Upper lobe of left lung (tissue), 6 donors: ENCODE measurements at regions not wholly inside any gene's neighbourhood (a gene's known extent, or its start where the extent isn't known, plus 50 kb on each side); places are given as distances from the start of the nearest gene placed in this dataset.

ENCODE experiments used
- ATAC-seq, 2 donors: fragments of 200-7000 bp; cut with Tn5 transposase; one replicate each; pipeline ENCODE4 v1.9.1; 2022; ENCODE audit warnings: mild to moderate bottlenecking in 2 of 2, moderate library complexity in 2 of 2; ENCODE audit not compliant: low FRiP score in 2 of 2
- DNase-seq, 2 donors: peaks; one replicate each; pipeline ENCODE4 v3.0.0-alpha.2; 2019 to 2020
- H3K27ac ChIP-seq, 4 donors: fragments of 200-600 bp; sonication (generic); one replicate each; pipeline ENCODE4 v1.5.1; 2016 to 2019
- H3K27me3 ChIP-seq, 4 donors: fragments of 200-600 bp; sonication (generic); one replicate each; pipeline ENCODE4 v1.5.1; 2017 to 2019
- H3K36me3 ChIP-seq, 4 donors: fragments of 200-600 bp; sonication (generic); one replicate each; pipeline ENCODE4 v1.5.1; 2016 to 2019
- H3K4me1 ChIP-seq, 4 donors: fragments of 200-600 bp; sonication (generic); one replicate each; pipeline ENCODE4 v1.5.1; 2018 to 2019
- H3K4me3 ChIP-seq, 4 donors: fragments of 200-600 bp; sonication (generic); one replicate each; pipeline ENCODE4 v1.5.1; 2017 to 2019; ENCODE audit warnings: mild to moderate bottlenecking in 2 of 4, moderate library complexity in 1 of 4
- H3K9me3 ChIP-seq, 4 donors: fragments of 200-600 bp; sonication (generic); one replicate each; pipeline ENCODE4 v1.5.1; 2018 to 2019
- CTCF ChIP-seq, 6 experiments: fragments of 450-650 bp in 4 of 6; fragments of 200-600 bp in 2 of 6; sonication (generic) in 2 of 6; IDR thresholded peaks; one replicate each; pipeline ENCODE4 v1.5.1; 2016 to 2019; ENCODE audit warnings: antibody characterized with exemption in 6 of 6
- EP300 ChIP-seq, 4 donors: sonication (generic); formaldehyde crosslinking; IDR thresholded peaks; one replicate each; pipeline ENCODE4 v1.5.1; 2017; ENCODE audit warnings: antibody characterized with exemption in 4 of 4, control low read depth in 2 of 4
- POLR2A ChIP-seq, 4 donors: fragments of 450-650 bp; IDR thresholded peaks; one replicate each; pipeline ENCODE4 v1.5.1; 2016 to 2017; ENCODE audit warnings: antibody characterized with exemption in 4 of 4, mild to moderate bottlenecking in 2 of 4
- POLR2AphosphoS5 ChIP-seq, 2 donors: sonication (generic); formaldehyde crosslinking; IDR thresholded peaks; one replicate each; pipeline ENCODE4 v1.5.1; 2017; ENCODE audit warnings: antibody characterized with exemption in 2 of 2
- WGBS, 2 donors: methylation state at CpG; one replicate each; pipeline ENCODE4 v1.1.5; 2017 to 2018; 5-methylcytosine and 5-hydroxymethylcytosine counted together
- donor health status: DM: no; HTN: no; CAD: no; lungs with moderate emphysema.
- donor health status: DM: no; HTN: yes; CAD: no; lungs with severe emphysema.

- no peaks in the 10 kb centered on the region for H3K9me3 ChIP-seq
- ATAC-seq = no peak
- DNase-seq = no peak
- 70 to 84% methylated on average over 1 of the region's 1 CpG for WGBS, 2 donors
- no peaks in the 10 kb centered on the region for H3K27me3 ChIP-seq
- H3K36me3 ChIP-seq = no peaks in the 10 kb centered on the region
- H3K4me1 ChIP-seq = peaks cover 0 to 3% (median 1%) of the 10 kb centered on the region in 4 donors
- TF ChIP-seq CTCF (IDR thresholded peaks at IDR 0.05) (no peak), POLR2AphosphoS5 (IDR thresholded peaks at IDR 0.05) (no peak), POLR2A (IDR thresholded peaks at IDR 0.05) (no peak), EP300 (IDR thresholded peaks at IDR 0.05) (no peak)
- H3K4me3 ChIP-seq = no peak overlapping the region
- H3K27ac ChIP-seq = no peak overlapping the region
Measured at GRCh38 chr3:41001556-41001955, 197.7 kb upstream of the CTNNB1 start.

- H3K27me3 ChIP-seq = no peaks in the 10 kb centered on the region
- ATAC-seq (no peak), DNase-seq (no peak)
- H3K9me3 ChIP-seq = no peaks in the 10 kb centered on the region
- no peaks in the 10 kb centered on the region for H3K36me3 ChIP-seq
- WGBS, 2 donors = 79% methylated on average over 4 of the region's 4 CpGs
- TF ChIP-seq POLR2A (IDR thresholded peaks at IDR 0.05) = no peak
- TF ChIP-seq CTCF (IDR thresholded peaks at IDR 0.05) = no peak
- TF ChIP-seq POLR2AphosphoS5 (IDR thresholded peaks at IDR 0.05) = no peak
- TF ChIP-seq EP300 (IDR thresholded peaks at IDR 0.05) = no peak
- H3K4me3 ChIP-seq = no peak overlapping the region
- peaks cover 0 to 3% (median 1%) of the 10 kb centered on the region in 4 donors for H3K4me1 ChIP-seq
- H3K27ac ChIP-seq = no peak overlapping the region
Measured at GRCh38 chr3:41002104-41002503, 197.2 kb upstream of the CTNNB1 start.

GRCh38 chr3:41007399-41007798, 191.9 kb upstream of the CTNNB1 start:
- TF ChIP-seq POLR2A (IDR thresholded peaks at IDR 0.05) = no peak
- TF ChIP-seq CTCF (IDR thresholded peaks at IDR 0.05) = no peak
- TF ChIP-seq EP300 (IDR thresholded peaks at IDR 0.05) = no peak
- no peak for TF ChIP-seq POLR2AphosphoS5 (IDR thresholded peaks at IDR 0.05)
- ATAC-seq (no peak), DNase-seq (no peak)
- Histone ChIP-seq H3K4me3 (no peak overlapping the region), H3K36me3 (no peaks in the 10 kb centered on the region), H3K27ac (no peak overlapping the region), H3K9me3 (peaks cover 0 to 6% (median 0%) of the 10 kb centered on the region in 4 donors), H3K4me1 (no peaks in the 10 kb centered on the region), H3K27me3 (no peaks in the 10 kb centered on the region)

GRCh38 chr3:41011854-41012253, 187.5 kb upstream of the CTNNB1 start:
- TF ChIP-seq POLR2AphosphoS5 (IDR thresholded peaks at IDR 0.05) = no peak
- TF ChIP-seq EP300 (IDR thresholded peaks at IDR 0.05) = no peak
- no peak for TF ChIP-seq POLR2A (IDR thresholded peaks at IDR 0.05)
- no peak for TF ChIP-seq CTCF (IDR thresholded peaks at IDR 0.05)
- Histone ChIP-seq H3K27me3 (no peaks in the 10 kb centered on the region), H3K4me3 (no peak overlapping the region), H3K27ac (no peak overlapping the region), H3K9me3 (peaks cover 0 to 6% (median 0%) of the 10 kb centered on the region in 4 donors), H3K4me1 (no peaks in the 10 kb centered on the region), H3K36me3 (no peaks in the 10 kb centered on the region)
- no peak for DNase-seq
- 74 to 76% methylated on average over 2 of the region's 2 CpGs for WGBS, 2 donors
- no peak for ATAC-seq

GRCh38 chr3:41018855-41019254, 180.4 kb upstream of the CTNNB1 start:
- Histone ChIP-seq H3K9me3 (no peaks in the 10 kb centered on the region), H3K36me3 (no peaks in the 10 kb centered on the region), H3K27ac (no peak overlapping the region), H3K4me3 (no peak overlapping the region), H3K4me1 (no peaks in the 10 kb centered on the region), H3K27me3 (no peaks in the 10 kb centered on the region)
- TF ChIP-seq POLR2AphosphoS5 (IDR thresholded peaks at IDR 0.05) (no peak), CTCF (IDR thresholded peaks at IDR 0.05) (no peak), POLR2A (IDR thresholded peaks at IDR 0.05) (no peak), EP300 (IDR thresholded peaks at IDR 0.05) (no peak)
- ATAC-seq (no peak), DNase-seq (no peak)
- WGBS, 2 donors = 82 to 94% methylated on average over 2 of the region's 2 CpGs
